ENCODE measurements at regions not wholly inside any gene's neighbourhood (a gene's known extent, or its start where the extent isn't known, plus 50 kb on each side); places are given as distances from the start of the nearest gene placed in this dataset.
"Not testable (repeated sequence)": the region's sequence is repeated elsewhere in the genome, so short reads cannot be mapped to it uniquely, and the experiment has no call there.

DNA sequence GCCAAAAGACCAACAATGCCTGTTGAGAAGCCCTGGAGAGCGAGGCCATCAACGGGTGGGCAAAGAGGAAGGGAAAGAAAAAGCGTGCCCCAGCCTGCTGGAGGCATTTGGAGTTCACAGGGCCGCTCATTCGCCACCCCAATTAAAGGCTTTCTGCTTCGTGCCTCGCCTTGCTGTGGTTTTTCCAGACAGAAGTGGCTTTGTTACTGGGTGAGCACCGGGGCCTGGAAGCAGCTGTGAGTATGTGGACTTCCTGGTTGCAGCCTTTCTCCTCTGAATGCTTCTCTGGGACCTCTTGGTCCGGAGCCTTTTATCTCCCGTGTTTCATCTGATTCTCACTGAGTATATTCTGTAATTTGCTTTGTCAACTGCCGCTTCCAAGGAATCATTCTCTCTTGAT lies 118.1 kb upstream of the EGR2 start:
- no peaks in the 10 kb centered on the region for H3K36me3 ChIP-seq
- TF ChIP-seq EP300 (IDR thresholded peaks at IDR 0.05), result no peak
- no peak for TF ChIP-seq POLR2AphosphoS5 (IDR thresholded peaks at IDR 0.05)
- TF ChIP-seq, protein P1, sequence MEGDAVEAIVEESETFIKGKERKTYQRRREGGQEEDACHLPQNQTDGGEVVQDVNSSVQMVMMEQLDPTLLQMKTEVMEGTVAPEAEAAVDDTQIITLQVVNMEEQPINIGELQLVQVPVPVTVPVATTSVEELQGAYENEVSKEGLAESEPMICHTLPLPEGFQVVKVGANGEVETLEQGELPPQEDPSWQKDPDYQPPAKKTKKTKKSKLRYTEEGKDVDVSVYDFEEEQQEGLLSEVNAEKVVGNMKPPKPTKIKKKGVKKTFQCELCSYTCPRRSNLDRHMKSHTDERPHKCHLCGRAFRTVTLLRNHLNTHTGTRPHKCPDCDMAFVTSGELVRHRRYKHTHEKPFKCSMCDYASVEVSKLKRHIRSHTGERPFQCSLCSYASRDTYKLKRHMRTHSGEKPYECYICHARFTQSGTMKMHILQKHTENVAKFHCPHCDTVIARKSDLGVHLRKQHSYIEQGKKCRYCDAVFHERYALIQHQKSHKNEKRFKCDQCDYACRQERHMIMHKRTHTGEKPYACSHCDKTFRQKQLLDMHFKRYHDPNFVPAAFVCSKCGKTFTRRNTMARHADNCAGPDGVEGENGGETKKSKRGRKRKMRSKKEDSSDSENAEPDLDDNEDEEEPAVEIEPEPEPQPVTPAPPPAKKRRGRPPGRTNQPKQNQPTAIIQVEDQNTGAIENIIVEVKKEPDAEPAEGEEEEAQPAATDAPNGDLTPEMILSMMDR (IDR thresholded peaks at IDR 0.05), result no peak
- TF ChIP-seq POLR2A (IDR thresholded peaks at IDR 0.05), result no peak
- ATAC-seq, result no peak
- H3K27me3 ChIP-seq, result no peaks in the 10 kb centered on the region
- H3K9me3 ChIP-seq, result no peaks in the 10 kb centered on the region
- 68 to 71% methylated on average over 10 to 11 of the region's 11 CpGs for WGBS, 2 donors (ENCODE audit: low coverage in 1 of 2)
- no peak overlapping the region for H3K27ac ChIP-seq
- no peak overlapping the region for H3K4me3 ChIP-seq
- H3K4me1 ChIP-seq, result no peaks in the 10 kb centered on the region

DNA sequence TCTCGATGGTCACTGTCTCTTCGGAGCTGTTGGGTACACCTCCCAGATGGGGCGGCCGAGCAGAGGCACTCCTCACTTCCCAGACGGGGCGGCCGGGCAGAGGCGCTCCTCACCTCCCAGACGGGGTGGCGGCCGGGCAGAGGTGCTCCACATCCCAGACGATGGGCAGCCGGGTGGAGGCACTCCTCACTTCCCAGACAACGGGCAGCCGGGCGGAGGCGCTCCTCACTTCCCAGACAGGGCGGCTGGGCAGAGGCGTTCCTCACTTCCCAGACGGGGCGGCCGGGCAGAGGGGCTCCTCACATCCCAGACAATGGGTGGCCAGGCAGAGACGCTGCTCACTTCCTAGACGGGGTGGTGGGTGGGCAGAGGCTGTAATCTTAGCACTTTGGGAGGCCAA lies 112.6 kb upstream of the EGR2 start:
- H3K36me3 ChIP-seq, H3K4me1 ChIP-seq, H3K27me3 ChIP-seq, ATAC-seq, H3K9me3 ChIP-seq, H3K27ac ChIP-seq, H3K4me3 ChIP-seq: not testable (repeated sequence)
- no CpG with 5 or more reads among the region's 24 CpGs for WGBS, 2 donors (ENCODE audit: low coverage in 1 of 2)

DNA sequence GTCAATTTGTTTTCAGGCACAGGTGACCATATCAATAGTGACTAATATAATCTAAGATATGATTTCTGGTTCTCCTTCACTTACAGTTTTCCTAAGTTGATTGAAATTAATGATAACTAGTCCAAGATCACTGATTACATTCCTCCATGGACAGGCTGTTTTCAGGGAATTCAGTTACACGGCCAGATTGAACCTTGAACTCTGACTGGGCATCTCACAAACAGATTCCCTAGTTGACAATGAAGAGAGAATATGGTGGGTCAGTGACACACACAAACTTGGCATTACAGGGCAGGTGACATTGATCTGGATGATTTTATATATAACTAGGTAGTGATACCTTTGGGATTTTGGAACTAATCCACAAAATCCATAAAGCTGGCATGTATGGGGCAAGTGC lies 110.2 kb upstream of the EGR2 start:
- 29 to 86% methylated on average over 1 of the region's 1 CpG for WGBS, 2 donors (ENCODE audit: low coverage in 1 of 2)
- ATAC-seq, result no peak
- Histone ChIP-seq H3K27me3 (no peaks in the 10 kb centered on the region), H3K27ac (no peak overlapping the region), H3K4me1 (no peaks in the 10 kb centered on the region), H3K36me3 (no peaks in the 10 kb centered on the region), H3K9me3 (no peaks in the 10 kb centered on the region), H3K4me3 (no peak overlapping the region)
- no peak for TF ChIP-seq POLR2A (IDR thresholded peaks at IDR 0.05)
- TF ChIP-seq POLR2AphosphoS5 (IDR thresholded peaks at IDR 0.05), result no peak
- TF ChIP-seq EP300 (IDR thresholded peaks at IDR 0.05), result no peak
- TF ChIP-seq, protein P1 (IDR thresholded peaks at IDR 0.05), result no peak

DNA sequence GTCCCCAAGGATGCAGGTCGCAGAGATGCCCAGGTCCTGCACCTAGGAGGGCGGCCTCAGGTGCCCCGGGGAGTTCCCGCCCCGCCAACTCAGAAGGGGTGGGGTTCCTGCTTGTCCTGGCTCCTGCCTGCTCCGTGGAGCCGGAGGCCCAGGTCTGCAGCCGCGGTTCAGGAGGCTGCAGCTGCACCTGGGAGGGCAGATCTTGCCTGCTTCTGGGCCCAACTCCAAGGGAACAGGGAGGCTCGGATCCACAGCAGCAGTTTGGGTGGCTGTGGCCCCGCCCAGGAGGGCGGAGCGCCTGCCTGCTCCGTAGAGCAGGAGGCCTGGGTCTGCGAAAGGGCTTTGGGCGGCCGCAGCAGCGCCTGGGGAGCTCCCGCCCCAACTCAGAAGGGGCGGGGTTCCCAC lies 108.2 kb upstream of the EGR2 start:
- H3K4me3 ChIP-seq, result no peak overlapping the region
- TF ChIP-seq EP300 (IDR thresholded peaks at IDR 0.05) (no peak), POLR2A (IDR thresholded peaks at IDR 0.05) (no peak), POLR2AphosphoS5 (IDR thresholded peaks at IDR 0.05) (no peak)
- TF ChIP-seq, protein P1 (IDR thresholded peaks at IDR 0.05), result no peak

DNA sequence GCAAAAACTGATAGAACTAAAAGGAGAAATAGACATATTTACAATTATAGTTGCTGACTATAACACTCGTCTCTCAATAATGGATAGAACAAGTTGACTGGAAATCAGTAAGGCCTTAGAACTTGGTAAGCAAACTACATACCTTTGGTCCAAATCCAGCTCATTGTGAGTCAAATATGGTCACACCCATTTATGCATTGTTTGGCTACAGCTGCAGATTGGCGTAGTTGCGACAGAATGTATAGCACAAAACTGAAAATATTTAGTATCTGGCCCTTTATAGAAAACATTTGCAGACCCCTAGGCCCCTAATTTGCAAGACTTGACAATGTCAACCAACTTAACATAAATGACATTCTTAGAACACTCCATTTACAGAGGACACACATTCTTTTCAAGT lies 103.6 kb upstream of the EGR2 start:
- no peaks in the 10 kb centered on the region for H3K36me3 ChIP-seq
- H3K4me3 ChIP-seq, result no peak overlapping the region
- H3K4me1 ChIP-seq, result peaks cover 0 to 6% (median 0%) of the 10 kb centered on the region in 3 donors
- ATAC-seq, result no peak
- TF ChIP-seq POLR2A (IDR thresholded peaks at IDR 0.05) (no peak), POLR2AphosphoS5 (IDR thresholded peaks at IDR 0.05) (no peak), EP300 (IDR thresholded peaks at IDR 0.05) (no peak)
- TF ChIP-seq, protein P1 (IDR thresholded peaks at IDR 0.05), result no peak
- no peaks in the 10 kb centered on the region for H3K9me3 ChIP-seq
- H3K27ac ChIP-seq, result no peak overlapping the region
- WGBS, 2 donors (ENCODE audit: low coverage in 1 of 2), result 87 to 97% methylated on average over 3 of the region's 3 CpGs
- no peaks in the 10 kb centered on the region for H3K27me3 ChIP-seq

More for the DNA sequence above, 108.2 kb upstream of the EGR2 start:
- Histone ChIP-seq H3K4me1 (no peaks in the 10 kb centered on the region), H3K27me3 (no peaks in the 10 kb centered on the region), H3K36me3 (no peaks in the 10 kb centered on the region), H3K27ac (no peak overlapping the region), H3K9me3 (no peaks in the 10 kb centered on the region)
- ATAC-seq, result no peak
- 52% methylated on average over 3 of the region's 20 CpGs; no CpG with 5 or more reads in 1 of the 2 donors for WGBS, 2 donors (ENCODE audit: low coverage in 1 of 2)

All from gastroesophageal sphincter (tissue), 4 donors.